Fibroblast of lung (primary cell): ENCODE measurements at regions not wholly inside any gene's neighbourhood (a gene's known extent, or its start where the extent isn't known, plus 50 kb on each side); places are given as distances from the start of the nearest gene placed in this dataset.

Experiments used
- CTCF ChIP-seq, 2 donors: IDR thresholded peaks in 1 of 2; conservative IDR thresholded peaks in 1 of 2; 1 replicate in 1 of 2; 2 replicates in 1 of 2; pipeline ENCODE4 v1.5.1; 2011 to 2012; ENCODE audit warnings: low read length in 2 of 2, control low read depth in 1 of 2, inconsistent platforms in 1 of 2, low read depth in 1 of 2, mild to moderate bottlenecking in 1 of 2
- EZH2 ChIP-seq: IDR thresholded peaks from 2 replicates; pipeline ENCODE4 v1.5.1; 2012; ENCODE audit warnings: low read length, control low read depth, mild to moderate bottlenecking; ENCODE audit errors: missing control alignments

- TF ChIP-seq EZH2 (no peak), CTCF (conservative IDR thresholded peaks at IDR 0.05 in 1 of 2, IDR thresholded peaks at IDR 0.05 in 1 of 2; ENCODE audit: low read depth in 1 of 2, low read length in 2 of 2) (no peak)
Measured at GRCh38 chr5:120749737-120750136, 285.6 kb downstream of the PRR16 start.
